HG02885 (cell line): ENCODE measurements at regions not wholly inside any gene's neighbourhood (a gene's known extent, or its start where the extent isn't known, plus 50 kb on each side); places are given as distances from the start of the nearest gene placed in this dataset.
"Not testable (repeated sequence)": the region's sequence is repeated elsewhere in the genome, so short reads cannot be mapped to it uniquely, and the experiment has no call there.

Source experiments
- ATAC-seq: cut with Tn5 transposase; IDR thresholded peaks from one replicate; pipeline ENCODE4 v1.9.1; 2021; ENCODE audit warnings: mild to moderate bottlenecking; ENCODE audit not compliant: unreplicated experiment, poor library complexity

- ATAC-seq = not testable (repeated sequence)
Measured at GRCh38 chr7:135872861-135873260, 104.3 kb downstream of the MTPN start.

GRCh38 chr7:135862586-135863340, 114.2 kb upstream of the FAM180A start:
- no peak for ATAC-seq

- no peak for ATAC-seq
Measured at GRCh38 chr7:135859538-135859937, 110.9 kb upstream of the FAM180A start.

- ATAC-seq = no peak
Measured at GRCh38 chr7:135858851-135859250, 110.2 kb upstream of the FAM180A start.

- no peak for ATAC-seq
Measured at GRCh38 chr7:135858379-135858778, 109.8 kb upstream of the FAM180A start.

- no peak for ATAC-seq
Measured at GRCh38 chr7:135857519-135858274, 109.1 kb upstream of the FAM180A start.

- no peak for ATAC-seq
Measured at GRCh38 chr7:135856356-135857144, 107.9 kb upstream of the FAM180A start.

GRCh38 chr7:135855846-135856245, 107.2 kb upstream of the FAM180A start:
- no peak for ATAC-seq

- ATAC-seq = no peak
Measured at GRCh38 chr7:135853499-135853898, 104.9 kb upstream of the FAM180A start.

- no peak for ATAC-seq
Measured at GRCh38 chr7:135853008-135853407, 104.4 kb upstream of the FAM180A start.

GRCh38 chr7:135847242-135847641, 98.6 kb upstream of the FAM180A start:
- no peak for ATAC-seq

- ATAC-seq = no peak
Measured at GRCh38 chr7:135846339-135846738, 97.7 kb upstream of the FAM180A start.

GRCh38 chr7:135845415-135846075, 96.9 kb upstream of the FAM180A start:
- no peak for ATAC-seq

- no peak for ATAC-seq
Measured at GRCh38 chr7:135844903-135845302, 96.3 kb upstream of the FAM180A start.

- peak; percentile 97 for ATAC-seq
Measured at GRCh38 chr7:135843214-135843613, 94.6 kb upstream of the FAM180A start.

GRCh38 chr7:135842446-135843179, 94.0 kb upstream of the FAM180A start:
- ATAC-seq = no peak

- no peak for ATAC-seq
Measured at GRCh38 chr7:135840591-135840990, 92.0 kb upstream of the FAM180A start.

GRCh38 chr7:135837675-135838074, 89.1 kb upstream of the FAM180A start:
- ATAC-seq = no peak

GRCh38 chr7:135834266-135834665, 85.7 kb upstream of the FAM180A start:
- ATAC-seq = no peak

GRCh38 chr7:135833642-135834041, 85.0 kb upstream of the FAM180A start:
- no peak for ATAC-seq
